Right lobe of liver (tissue), 4 donors: ENCODE measurements at regions not wholly inside any gene's neighbourhood (a gene's known extent, or its start where the extent isn't known, plus 50 kb on each side); places are given as distances from the start of the nearest gene placed in this dataset.

Experiments
- POLR2A ChIP-seq: fragments of 450-650 bp; IDR thresholded peaks from one replicate; pipeline ENCODE4 v1.6.1; 2017; ENCODE audit warnings: antibody characterized with exemption, mild to moderate bottlenecking
- TF ChIP-seq, protein P1 (sequence below), 4 donors: fragments of 200-600 bp in 3 of 4; fragments of 450-650 bp in 1 of 4; IDR thresholded peaks; one replicate each; pipeline versions ENCODE4 v1.5.1 to v1.8.0; 2016 to 2022; ENCODE audit warnings: antibody characterized with exemption in 4 of 4, mild to moderate bottlenecking in 2 of 4
- donor health status: DM: no; HTN: no; CAD: no.
- donor health status: DM: no; HTN: no; CAD: no.
- donor health status: DM: no; HTN: yes; CAD: no.

DNA sequence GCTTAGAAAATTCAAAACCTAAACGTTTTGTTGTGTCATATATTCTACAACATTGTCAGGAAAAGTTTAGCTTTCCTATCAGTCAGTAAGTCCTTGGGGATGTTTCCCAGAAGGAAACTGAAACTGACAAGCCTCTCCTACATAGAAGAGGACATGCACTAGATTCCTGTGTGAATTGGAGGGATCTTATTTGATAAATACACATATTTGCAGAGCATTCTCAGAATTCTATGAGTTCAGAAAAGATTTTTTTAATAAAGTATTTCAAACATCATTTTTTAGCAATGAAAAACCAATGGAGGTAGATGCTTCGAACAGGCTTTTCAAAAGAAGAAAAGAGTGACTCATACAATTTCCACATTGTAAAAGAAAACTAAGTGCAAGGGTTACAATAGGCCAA, 1706.7 kb downstream of the SUCLG1 start:
- TF ChIP-seq, protein P1, sequence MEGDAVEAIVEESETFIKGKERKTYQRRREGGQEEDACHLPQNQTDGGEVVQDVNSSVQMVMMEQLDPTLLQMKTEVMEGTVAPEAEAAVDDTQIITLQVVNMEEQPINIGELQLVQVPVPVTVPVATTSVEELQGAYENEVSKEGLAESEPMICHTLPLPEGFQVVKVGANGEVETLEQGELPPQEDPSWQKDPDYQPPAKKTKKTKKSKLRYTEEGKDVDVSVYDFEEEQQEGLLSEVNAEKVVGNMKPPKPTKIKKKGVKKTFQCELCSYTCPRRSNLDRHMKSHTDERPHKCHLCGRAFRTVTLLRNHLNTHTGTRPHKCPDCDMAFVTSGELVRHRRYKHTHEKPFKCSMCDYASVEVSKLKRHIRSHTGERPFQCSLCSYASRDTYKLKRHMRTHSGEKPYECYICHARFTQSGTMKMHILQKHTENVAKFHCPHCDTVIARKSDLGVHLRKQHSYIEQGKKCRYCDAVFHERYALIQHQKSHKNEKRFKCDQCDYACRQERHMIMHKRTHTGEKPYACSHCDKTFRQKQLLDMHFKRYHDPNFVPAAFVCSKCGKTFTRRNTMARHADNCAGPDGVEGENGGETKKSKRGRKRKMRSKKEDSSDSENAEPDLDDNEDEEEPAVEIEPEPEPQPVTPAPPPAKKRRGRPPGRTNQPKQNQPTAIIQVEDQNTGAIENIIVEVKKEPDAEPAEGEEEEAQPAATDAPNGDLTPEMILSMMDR (IDR thresholded peaks at IDR 0.05) = no peak
- TF ChIP-seq POLR2A = no peak
